RWPE1 (cell line): ENCODE measurements at regions not wholly inside any gene's neighbourhood (a gene's known extent, or its start where the extent isn't known, plus 50 kb on each side); places are given as distances from the start of the nearest gene placed in this dataset.
"Not testable (repeated sequence)": the region's sequence is repeated elsewhere in the genome, so short reads cannot be mapped to it uniquely, and the experiment has no call there.

ENCODE experiments used
- CTCF ChIA-PET: fragments of 350-600 bp; sonication (Branson Sonifier 250); formaldehyde crosslinking; extraction: SDS; loops from one replicate; lab custom pipeline; 2021; lab: Yijun Ruan, JAX
- POLR2A ChIA-PET: fragments of 400-600 bp; formaldehyde crosslinking; extraction: SDS; loops from one replicate; lab custom pipeline; 2020; ENCODE audit warnings: antibody characterized with exemption; ENCODE audit not compliant: low non-redundant PET; lab: Yijun Ruan, JAX
- DNase-seq: peaks from one replicate; pipeline ENCODE4 v3.0.0; 2012; ENCODE audit warnings: low spot score
- H3K27ac ChIP-seq: fragments of 450-650 bp; 2 replicates; pipeline ENCODE4 v1.5.1; 2017
- TF ChIP-seq, protein P1 (sequence below): fragments of 450-650 bp; conservative IDR thresholded peaks from 2 replicates; pipeline ENCODE4 v1.5.1; 2017; ENCODE audit warnings: low read depth, mild to moderate bottlenecking

GRCh38 chr5:94102849-94103248, 361.4 kb upstream of the POU5F2 start:
- ChIA-PET POLR2A (no interaction called here), CTCF (no interaction called here)
- TF ChIP-seq, protein P1, sequence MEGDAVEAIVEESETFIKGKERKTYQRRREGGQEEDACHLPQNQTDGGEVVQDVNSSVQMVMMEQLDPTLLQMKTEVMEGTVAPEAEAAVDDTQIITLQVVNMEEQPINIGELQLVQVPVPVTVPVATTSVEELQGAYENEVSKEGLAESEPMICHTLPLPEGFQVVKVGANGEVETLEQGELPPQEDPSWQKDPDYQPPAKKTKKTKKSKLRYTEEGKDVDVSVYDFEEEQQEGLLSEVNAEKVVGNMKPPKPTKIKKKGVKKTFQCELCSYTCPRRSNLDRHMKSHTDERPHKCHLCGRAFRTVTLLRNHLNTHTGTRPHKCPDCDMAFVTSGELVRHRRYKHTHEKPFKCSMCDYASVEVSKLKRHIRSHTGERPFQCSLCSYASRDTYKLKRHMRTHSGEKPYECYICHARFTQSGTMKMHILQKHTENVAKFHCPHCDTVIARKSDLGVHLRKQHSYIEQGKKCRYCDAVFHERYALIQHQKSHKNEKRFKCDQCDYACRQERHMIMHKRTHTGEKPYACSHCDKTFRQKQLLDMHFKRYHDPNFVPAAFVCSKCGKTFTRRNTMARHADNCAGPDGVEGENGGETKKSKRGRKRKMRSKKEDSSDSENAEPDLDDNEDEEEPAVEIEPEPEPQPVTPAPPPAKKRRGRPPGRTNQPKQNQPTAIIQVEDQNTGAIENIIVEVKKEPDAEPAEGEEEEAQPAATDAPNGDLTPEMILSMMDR: no peak
- H3K27ac ChIP-seq: no peak overlapping the region
- no peak for DNase-seq

- H3K27ac ChIP-seq, POLR2A ChIA-PET, DNase-seq: not testable (repeated sequence)
- CTCF ChIA-PET: interaction anchor here (0.6 kb wide), 1 partner anchor 1277 kb away, joined by 4 read pairs; no protein-coding TSS in a partner anchor
These were observed 356.0 kb upstream of the POU5F2 start for GRCh38 chr5:94097384-94097783.

DNA sequence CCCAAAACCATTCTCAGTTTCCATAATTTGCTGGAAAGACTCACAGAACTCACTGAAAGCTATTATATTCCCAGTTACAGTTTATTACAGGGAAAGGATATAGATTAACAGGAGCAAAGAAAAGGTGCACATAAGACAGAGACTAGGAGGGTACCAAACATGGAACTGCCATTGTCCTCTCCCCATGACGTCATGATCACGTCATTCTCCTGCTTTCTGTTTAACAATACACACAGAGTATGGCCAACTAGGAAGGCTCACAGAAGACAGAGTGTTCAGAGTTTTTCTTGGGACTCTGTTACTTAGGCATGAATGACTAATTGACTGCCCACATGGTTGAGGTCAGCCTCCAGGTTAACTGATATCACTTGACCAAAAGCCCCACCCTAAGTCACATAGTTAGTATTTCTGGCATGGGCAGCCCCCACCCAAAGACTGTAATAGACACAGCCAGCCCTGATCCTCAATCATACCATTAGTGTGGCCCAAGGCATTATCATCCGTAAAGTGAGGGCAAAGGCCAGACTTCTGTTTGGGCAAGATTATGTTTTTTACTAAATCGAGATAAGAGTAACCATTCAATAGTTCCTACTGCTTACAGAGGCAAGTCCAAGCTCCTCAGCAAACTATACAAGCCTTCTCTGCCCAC, 353.5 kb upstream of the POU5F2 start:
- TF ChIP-seq, protein P1: no peak
- ChIA-PET POLR2A (no interaction called here), CTCF (interaction anchor here (0.6 kb wide), 1 partner anchor 11 kb away, joined by 3 read pairs; no protein-coding TSS in a partner anchor)
- DNase-seq: no peak
- no peak overlapping the region for H3K27ac ChIP-seq

DNA sequence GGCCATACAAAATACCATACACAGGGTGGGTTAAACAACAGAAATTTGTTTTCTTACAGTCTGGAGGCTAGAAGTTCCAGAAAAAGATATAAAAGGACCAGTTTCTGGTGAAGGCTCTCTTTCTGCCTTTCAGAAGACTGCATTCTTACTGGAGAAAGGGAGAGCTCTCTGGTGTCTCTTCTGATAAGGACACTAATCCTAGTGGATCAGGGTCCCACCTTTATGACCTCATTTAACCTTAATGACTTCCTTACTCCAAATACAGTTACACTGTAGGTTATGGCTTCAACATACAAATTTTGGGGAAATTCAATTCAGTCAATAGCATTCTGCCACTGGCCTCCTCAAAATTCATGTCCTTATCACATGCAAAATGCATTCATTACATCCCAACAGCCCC, 351.9 kb upstream of the POU5F2 start:
- TF ChIP-seq, protein P1: no peak

DNA sequence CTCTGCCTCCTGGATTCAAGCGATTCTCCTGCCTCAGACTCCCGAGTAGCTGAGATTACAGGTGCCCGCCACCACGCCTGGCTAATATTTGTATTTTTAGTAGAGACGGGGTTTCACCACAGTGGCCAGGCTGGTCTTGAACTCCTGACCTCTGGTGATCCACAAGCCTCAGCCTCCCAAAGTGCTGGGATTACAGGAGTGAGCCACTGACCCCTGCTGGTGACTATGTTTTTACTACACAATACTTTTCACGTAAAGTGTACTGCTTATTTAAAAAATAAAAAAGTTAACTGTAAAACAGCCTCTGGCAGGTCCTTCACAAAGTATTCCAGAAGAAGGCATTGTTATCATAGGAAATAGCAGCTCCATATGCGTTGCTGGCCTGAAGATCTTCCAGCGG, 345.2 kb upstream of the POU5F2 start:
- H3K27ac ChIP-seq, POLR2A ChIA-PET, DNase-seq: not testable (repeated sequence)
- CTCF ChIA-PET: interaction anchor here (0.6 kb wide), 1 partner anchor 484 kb away, joined by 3 read pairs; no protein-coding TSS in a partner anchor
- TF ChIP-seq, protein P1: 0 out of 2 replicates have a peak, but pooled peaks have one; percentile 9

More for the DNA sequence above, 351.9 kb upstream of the POU5F2 start:
- H3K27ac ChIP-seq: no peak overlapping the region
- no peak for DNase-seq
- ChIA-PET CTCF (no interaction called here), POLR2A (no interaction called here)

GRCh38 chr5:94086194-94086593, 344.8 kb upstream of the POU5F2 start:
- POLR2A ChIA-PET: no interaction called here
- CTCF ChIA-PET: no interaction called here
- DNase-seq: no peak
- TF ChIP-seq, protein P1: no peak
- H3K27ac ChIP-seq: no peak overlapping the region

GRCh38 chr5:94082405-94082804, 341.0 kb upstream of the POU5F2 start:
- TF ChIP-seq, protein P1: no peak
- no peak overlapping the region for H3K27ac ChIP-seq
- POLR2A ChIA-PET: no interaction called here
- CTCF ChIA-PET: no interaction called here
- no peak for DNase-seq
